Keratinocyte (primary cell): ENCODE measurements at regions not wholly inside any gene's neighbourhood (a gene's known extent, or its start where the extent isn't known, plus 50 kb on each side); places are given as distances from the start of the nearest gene placed in this dataset.

Experiments used
- EZH2 ChIP-seq: IDR thresholded peaks from one replicate; pipeline ENCODE4 v1.6.1; 2012; ENCODE audit warnings: inconsistent platforms, mild to moderate bottlenecking, low read length, moderate library complexity
- TF ChIP-seq, protein P1 (sequence below), 3 experiments: IDR thresholded peaks in 1 of 3; conservative IDR thresholded peaks in 1 of 3; optimal IDR thresholded peaks in 1 of 3; 2 replicates in 2 of 3; 3 replicates in 1 of 3; pipeline versions ENCODE3 to v1.5.1; 2011; ENCODE audit warnings: low read length in 3 of 3, mild to moderate bottlenecking in 3 of 3, moderate library complexity in 2 of 3, control low read depth in 1 of 3, inconsistent platforms in 1 of 3; ENCODE audit not compliant: insufficient read depth in 2 of 3; ENCODE audit errors: extremely low read depth in 1 of 3

- TF ChIP-seq, protein P1, sequence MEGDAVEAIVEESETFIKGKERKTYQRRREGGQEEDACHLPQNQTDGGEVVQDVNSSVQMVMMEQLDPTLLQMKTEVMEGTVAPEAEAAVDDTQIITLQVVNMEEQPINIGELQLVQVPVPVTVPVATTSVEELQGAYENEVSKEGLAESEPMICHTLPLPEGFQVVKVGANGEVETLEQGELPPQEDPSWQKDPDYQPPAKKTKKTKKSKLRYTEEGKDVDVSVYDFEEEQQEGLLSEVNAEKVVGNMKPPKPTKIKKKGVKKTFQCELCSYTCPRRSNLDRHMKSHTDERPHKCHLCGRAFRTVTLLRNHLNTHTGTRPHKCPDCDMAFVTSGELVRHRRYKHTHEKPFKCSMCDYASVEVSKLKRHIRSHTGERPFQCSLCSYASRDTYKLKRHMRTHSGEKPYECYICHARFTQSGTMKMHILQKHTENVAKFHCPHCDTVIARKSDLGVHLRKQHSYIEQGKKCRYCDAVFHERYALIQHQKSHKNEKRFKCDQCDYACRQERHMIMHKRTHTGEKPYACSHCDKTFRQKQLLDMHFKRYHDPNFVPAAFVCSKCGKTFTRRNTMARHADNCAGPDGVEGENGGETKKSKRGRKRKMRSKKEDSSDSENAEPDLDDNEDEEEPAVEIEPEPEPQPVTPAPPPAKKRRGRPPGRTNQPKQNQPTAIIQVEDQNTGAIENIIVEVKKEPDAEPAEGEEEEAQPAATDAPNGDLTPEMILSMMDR (optimal IDR thresholded peaks at IDR 0.05 in 1 of 3, IDR thresholded peaks at IDR 0.05 in 1 of 3, conservative IDR thresholded peaks at IDR 0.05 in 1 of 3; ENCODE audit: extremely low read depth in 1 of 3, insufficient read depth in 2 of 3, low read length in 3 of 3): no peak
- no peak for TF ChIP-seq EZH2
These were observed 868.6 kb downstream of the OTOL1 start for GRCh38 chr3:162365066-162365719.
